Neural cell (in vitro differentiated cells): ENCODE measurements at regions not wholly inside any gene's neighbourhood (a gene's known extent, or its start where the extent isn't known, plus 50 kb on each side); places are given as distances from the start of the nearest gene placed in this dataset.

Experiments
- H2AFZ ChIP-seq: fragments of 200-600, 300-800 bp; sonication (generic), shearing (Covaris generic); 2 replicates; pipeline ENCODE4 v1.6.0; 2014; ENCODE audit warnings: low read depth, mild to moderate bottlenecking, antibody characterized with exemption, low read length, moderate library complexity
- H3F3A ChIP-seq: fragments of 200-600 bp; shearing (Covaris generic); 2 replicates; pipeline ENCODE4 v1.6.1; 2016; ENCODE audit warnings: mild to moderate bottlenecking, moderate library complexity, mixed read lengths, antibody characterized with exemption, low read length; ENCODE audit not compliant: insufficient read depth, poor library complexity, severe bottlenecking
- H3K27ac ChIP-seq: fragments of 200-600, 300-800 bp; sonication (generic), shearing (Covaris generic); 2 replicates; pipeline ENCODE4 v1.5.1; 2014; ENCODE audit warnings: mild to moderate bottlenecking, low read length, moderate library complexity
- H3K27me3 ChIP-seq: fragments of 300-800, 200-600 bp; sonication (generic), shearing (Covaris generic); 2 replicates; pipeline ENCODE4 v1.6.0; 2014; ENCODE audit warnings: mild to moderate bottlenecking, low read depth, low read length, moderate library complexity; ENCODE audit not compliant: insufficient read depth
- H3K36me3 ChIP-seq: fragments of 300-800, 200-600 bp; sonication (generic), shearing (Covaris generic); 2 replicates; pipeline ENCODE4 v1.5.1; 2014; ENCODE audit warnings: mild to moderate bottlenecking, antibody characterized with exemption, low read length, moderate library complexity; ENCODE audit not compliant: insufficient read depth
- H3K4me2 ChIP-seq: fragments of 300-800, 200-600 bp; sonication (generic), shearing (Covaris generic); 2 replicates; pipeline ENCODE4 v1.6.0; 2014; ENCODE audit warnings: mild to moderate bottlenecking, low read length
- H3K4me3 ChIP-seq: fragments of 300-800, 200-600 bp; sonication (generic), shearing (Covaris generic); 2 replicates; pipeline ENCODE4 v1.5.1; 2014; ENCODE audit warnings: mild to moderate bottlenecking, low read length, moderate library complexity
- H3K79me2 ChIP-seq: fragments of 200-600 bp; shearing (Covaris generic); replicated peaks from 2 replicates; pipeline ENCODE4 v1.6.0; 2014; ENCODE audit warnings: mild to moderate bottlenecking, low read length, moderate library complexity; ENCODE audit not compliant: insufficient read depth
- H3K9ac ChIP-seq: fragments of 300-800, 200-600 bp; sonication (generic), shearing (Covaris generic); 2 replicates; pipeline ENCODE4 v1.6.1; 2016; ENCODE audit warnings: mild to moderate bottlenecking, low read length, mixed read lengths
- H3K9me2 ChIP-seq: fragments of 200-600 bp; shearing (Covaris generic); 2 replicates; pipeline ENCODE4 v1.6.1; 2016; ENCODE audit warnings: mild to moderate bottlenecking, low read length, mixed read lengths; ENCODE audit not compliant: insufficient read depth
- H3K9me3 ChIP-seq: fragments of 200-600, 300-800 bp; sonication (generic), shearing (Covaris generic); 2 replicates; pipeline ENCODE4 v1.6.1; 2016; ENCODE audit warnings: mild to moderate bottlenecking, mixed run types, low read length, moderate library complexity, mixed read lengths
- H4K20me1 ChIP-seq: fragments of 200-600 bp; shearing (Covaris generic); 2 replicates; pipeline ENCODE4 v1.6.1; 2016; ENCODE audit warnings: mild to moderate bottlenecking, mixed run types; ENCODE audit not compliant: insufficient read depth
- CTCF ChIP-seq: fragments of 450-650 bp; IDR thresholded peaks from 2 replicates; pipeline ENCODE4 v1.5.1; 2014; ENCODE audit warnings: antibody characterized with exemption, mild to moderate bottlenecking, moderate library complexity; ENCODE audit not compliant: poor library complexity, severe bottlenecking
- EP300 ChIP-seq: fragments of 450-650 bp; conservative IDR thresholded peaks from 2 replicates; pipeline ENCODE4 v1.6.1; 2014; ENCODE audit warnings: antibody characterized with exemption, mild to moderate bottlenecking, moderate library complexity; ENCODE audit not compliant: poor library complexity, severe bottlenecking
- EZH2 ChIP-seq: fragments of 200-600, 300-800 bp; shearing (Covaris generic), sonication (generic); IDR thresholded peaks from 2 replicates; pipeline ENCODE4 v1.6.1; 2014; ENCODE audit warnings: antibody characterized with exemption, low read length, borderline replicate concordance, mild to moderate bottlenecking; ENCODE audit not compliant: insufficient read depth, poor library complexity, severe bottlenecking
- MXI1 ChIP-seq: fragments of 450-650 bp; conservative IDR thresholded peaks from 2 replicates; pipeline ENCODE4 v1.6.1; 2014; ENCODE audit warnings: antibody characterized with exemption, mild to moderate bottlenecking; ENCODE audit not compliant: poor library complexity, severe bottlenecking
- POLR2AphosphoS5 ChIP-seq: IDR thresholded peaks from 2 replicates; pipeline ENCODE4 v1.6.1; 2012
- RAD21 ChIP-seq: fragments of 450-650 bp; conservative IDR thresholded peaks from 2 replicates; pipeline ENCODE4 v1.6.1; 2014; ENCODE audit warnings: antibody characterized with exemption, mild to moderate bottlenecking, moderate library complexity
- SMC3 ChIP-seq: fragments of 450-650 bp; conservative IDR thresholded peaks from 2 replicates; pipeline ENCODE4 v1.6.1; 2014; ENCODE audit warnings: antibody characterized with exemption, mild to moderate bottlenecking, moderate library complexity; ENCODE audit not compliant: poor library complexity
- TAF1 ChIP-seq: IDR thresholded peaks from 2 replicates; pipeline ENCODE4 v1.6.1; 2012; ENCODE audit warnings: low read depth
- TF ChIP-seq, protein P1 (sequence below): IDR thresholded peaks from 2 replicates; pipeline ENCODE4 v1.6.1; 2012; ENCODE audit warnings: borderline replicate concordance

DNA sequence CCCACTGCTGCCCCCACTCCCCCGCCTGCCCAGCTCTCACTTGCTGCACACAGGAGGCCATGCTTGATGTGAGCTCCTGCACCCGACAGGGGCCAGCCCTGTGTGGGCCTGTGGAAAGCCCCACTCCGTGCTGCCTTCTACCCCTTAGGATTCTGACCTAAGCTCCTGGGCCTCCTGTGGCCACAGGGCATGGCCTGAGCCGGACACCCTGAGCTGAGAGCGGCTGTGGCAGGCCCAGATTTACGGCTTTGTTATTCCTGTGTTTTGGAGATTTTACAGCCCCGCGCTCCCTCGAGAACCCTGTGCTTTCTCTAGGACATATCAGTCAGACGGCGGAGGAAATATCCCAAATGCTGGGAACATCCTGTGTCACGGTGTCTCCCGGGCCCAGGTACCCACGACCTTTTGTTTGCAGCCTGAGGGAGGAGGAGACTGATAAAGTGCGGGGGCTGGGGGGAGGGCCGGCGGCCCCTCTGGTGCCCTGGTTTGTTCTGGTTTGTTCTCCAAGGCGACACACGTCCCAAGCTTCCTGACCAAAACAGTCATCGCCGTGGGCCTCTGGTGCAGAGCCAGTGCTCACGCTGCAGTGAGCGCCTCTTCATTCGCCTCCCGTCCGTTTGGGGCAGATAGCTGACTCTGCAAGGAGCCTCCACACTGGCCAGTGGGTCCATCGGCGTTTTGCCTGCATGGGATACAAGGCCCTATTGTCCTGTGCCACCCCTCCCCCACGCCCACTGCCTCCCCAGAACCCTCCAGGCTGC is 363.4 kb downstream of the C16orf95 start:
- Histone ChIP-seq H3K27ac (no peak overlapping the region), H3K27me3 (no peaks in the 10 kb centered on the region), H4K20me1 (no peaks in the 10 kb centered on the region), H3F3A (no peaks in the 10 kb centered on the region), H3K4me2 (no peak overlapping the region), H3K9me2 (no peaks in the 10 kb centered on the region), H3K9me3 (no peaks in the 10 kb centered on the region), H3K9ac (no peak overlapping the region), H3K79me2 (no peaks in the 10 kb centered on the region), H2AFZ (no peak overlapping the region), H3K4me3 (no peak overlapping the region), H3K36me3 (no peaks in the 10 kb centered on the region)
- TF ChIP-seq EZH2 = no peak
- TF ChIP-seq CTCF = no peak
- no peak for TF ChIP-seq SMC3
- TF ChIP-seq, protein P1, sequence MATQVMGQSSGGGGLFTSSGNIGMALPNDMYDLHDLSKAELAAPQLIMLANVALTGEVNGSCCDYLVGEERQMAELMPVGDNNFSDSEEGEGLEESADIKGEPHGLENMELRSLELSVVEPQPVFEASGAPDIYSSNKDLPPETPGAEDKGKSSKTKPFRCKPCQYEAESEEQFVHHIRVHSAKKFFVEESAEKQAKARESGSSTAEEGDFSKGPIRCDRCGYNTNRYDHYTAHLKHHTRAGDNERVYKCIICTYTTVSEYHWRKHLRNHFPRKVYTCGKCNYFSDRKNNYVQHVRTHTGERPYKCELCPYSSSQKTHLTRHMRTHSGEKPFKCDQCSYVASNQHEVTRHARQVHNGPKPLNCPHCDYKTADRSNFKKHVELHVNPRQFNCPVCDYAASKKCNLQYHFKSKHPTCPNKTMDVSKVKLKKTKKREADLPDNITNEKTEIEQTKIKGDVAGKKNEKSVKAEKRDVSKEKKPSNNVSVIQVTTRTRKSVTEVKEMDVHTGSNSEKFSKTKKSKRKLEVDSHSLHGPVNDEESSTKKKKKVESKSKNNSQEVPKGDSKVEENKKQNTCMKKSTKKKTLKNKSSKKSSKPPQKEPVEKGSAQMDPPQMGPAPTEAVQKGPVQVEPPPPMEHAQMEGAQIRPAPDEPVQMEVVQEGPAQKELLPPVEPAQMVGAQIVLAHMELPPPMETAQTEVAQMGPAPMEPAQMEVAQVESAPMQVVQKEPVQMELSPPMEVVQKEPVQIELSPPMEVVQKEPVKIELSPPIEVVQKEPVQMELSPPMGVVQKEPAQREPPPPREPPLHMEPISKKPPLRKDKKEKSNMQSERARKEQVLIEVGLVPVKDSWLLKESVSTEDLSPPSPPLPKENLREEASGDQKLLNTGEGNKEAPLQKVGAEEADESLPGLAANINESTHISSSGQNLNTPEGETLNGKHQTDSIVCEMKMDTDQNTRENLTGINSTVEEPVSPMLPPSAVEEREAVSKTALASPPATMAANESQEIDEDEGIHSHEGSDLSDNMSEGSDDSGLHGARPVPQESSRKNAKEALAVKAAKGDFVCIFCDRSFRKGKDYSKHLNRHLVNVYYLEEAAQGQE = no peak
- TF ChIP-seq TAF1 = no peak
- no peak for TF ChIP-seq POLR2AphosphoS5
- TF ChIP-seq MXI1 = no peak
- no peak for TF ChIP-seq EP300
- TF ChIP-seq RAD21 = no peak

GRCh38 chr16:86955136-86955855 is 361.9 kb downstream of the C16orf95 start:
- no peak for TF ChIP-seq MXI1
- TF ChIP-seq SMC3 = no peak
- no peak for TF ChIP-seq RAD21
- TF ChIP-seq POLR2AphosphoS5 = no peak
- TF ChIP-seq TAF1 = no peak
- TF ChIP-seq, protein P1 = no peak
- TF ChIP-seq EP300 = no peak
- TF ChIP-seq CTCF = no peak
- TF ChIP-seq EZH2 = no peak
- Histone ChIP-seq H3K27me3 (no peaks in the 10 kb centered on the region), H3F3A (no peaks in the 10 kb centered on the region), H3K27ac (no peak overlapping the region), H3K79me2 (no peaks in the 10 kb centered on the region), H3K4me2 (no peak overlapping the region), H3K4me3 (no peak overlapping the region), H4K20me1 (no peaks in the 10 kb centered on the region), H2AFZ (no peak overlapping the region), H3K9me2 (no peaks in the 10 kb centered on the region), H3K9me3 (no peaks in the 10 kb centered on the region), H3K36me3 (no peaks in the 10 kb centered on the region), H3K9ac (no peak overlapping the region)
